HUES48 (cell line): ENCODE measurements at regions not wholly inside any gene's neighbourhood (a gene's known extent, or its start where the extent isn't known, plus 50 kb on each side); places are given as distances from the start of the nearest gene placed in this dataset.
A peak's percentile ranks its signal among the peaks of the same experiment; 100 is the strongest.

Experiments
- H3K27ac ChIP-seq: one replicate; pipeline ENCODE4 v1.7.0; 2013; ENCODE audit warnings: low read depth, low read length, inconsistent platforms
- H3K27me3 ChIP-seq: 2 replicates; pipeline ENCODE4 v1.6.1; 2013; ENCODE audit warnings: mild to moderate bottlenecking, low read length; ENCODE audit not compliant: control insufficient read depth, insufficient read depth
- H3K36me3 ChIP-seq: 2 replicates; pipeline ENCODE4 v1.6.1; 2013; ENCODE audit warnings: low read length; ENCODE audit not compliant: control insufficient read depth, insufficient read depth
- H3K4me1 ChIP-seq: 2 replicates; pipeline ENCODE4 v1.6.1; 2013; ENCODE audit warnings: mild to moderate bottlenecking, low read length; ENCODE audit not compliant: control insufficient read depth, insufficient read depth
- H3K4me3 ChIP-seq: 2 replicates; pipeline ENCODE4 v1.5.1; 2013; ENCODE audit warnings: mild to moderate bottlenecking, low read depth, low read length
- H3K9ac ChIP-seq: 2 replicates; pipeline ENCODE4 v1.6.1; 2013; ENCODE audit warnings: mild to moderate bottlenecking, low read depth, low read length, moderate library complexity
- H3K9me3 ChIP-seq: 2 replicates; pipeline ENCODE4 v1.6.1; 2013; ENCODE audit warnings: low read length; ENCODE audit not compliant: control insufficient read depth, insufficient read depth

DNA sequence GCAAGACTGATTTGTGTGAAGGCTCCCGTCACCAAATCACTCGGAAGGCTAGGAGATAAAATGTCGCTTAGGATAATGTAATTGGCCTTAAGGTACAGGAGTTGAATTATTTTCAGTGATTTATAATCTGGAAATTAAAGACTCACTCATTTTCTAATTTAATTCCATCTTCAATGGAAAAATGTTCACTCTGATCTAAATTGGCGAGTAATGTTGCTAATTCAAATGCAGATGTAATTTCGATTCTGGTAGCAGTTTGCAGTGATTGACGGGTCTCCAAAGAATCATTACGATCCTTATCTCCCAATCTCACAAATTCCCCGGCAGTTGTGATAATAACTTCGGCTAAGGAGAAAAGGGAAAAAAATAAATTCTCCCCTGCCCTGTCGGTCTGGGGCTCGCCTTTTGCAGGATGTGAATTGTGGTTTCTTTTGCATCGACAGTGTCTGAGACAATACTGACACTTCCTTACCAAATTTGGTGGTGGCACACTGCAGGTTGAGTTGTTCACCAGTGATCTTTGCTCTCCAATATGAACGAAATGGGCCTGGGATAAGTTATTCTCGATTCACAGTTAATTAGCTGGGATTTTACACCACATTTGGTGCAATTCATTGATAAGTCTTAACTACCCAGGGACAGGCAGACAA lies 215.1 kb upstream of the GPR26 start:
- Histone ChIP-seq H3K27me3 (no peaks in the 10 kb centered on the region), H3K36me3 (no peaks in the 10 kb centered on the region), H3K4me1 (no peaks in the 10 kb centered on the region), H3K27ac (no peak overlapping the region), H3K4me3 (no peak overlapping the region), H3K9ac (no peak overlapping the region), H3K9me3 (no peaks in the 10 kb centered on the region)

GRCh38 chr10:123451618-123452245 lies 214.4 kb upstream of the GPR26 start:
- H3K4me3 ChIP-seq = no peak overlapping the region
- no peak overlapping the region for H3K27ac ChIP-seq
- H3K27me3 ChIP-seq = no peaks in the 10 kb centered on the region
- no peaks in the 10 kb centered on the region for H3K36me3 ChIP-seq
- H3K9ac ChIP-seq = no peak overlapping the region
- no peaks in the 10 kb centered on the region for H3K4me1 ChIP-seq
- no peaks in the 10 kb centered on the region for H3K9me3 ChIP-seq

- H3K4me1 ChIP-seq = peaks cover 18% of the 10 kb centered on the region
- no peak overlapping the region for H3K9ac ChIP-seq
- H3K9me3 ChIP-seq = no peaks in the 10 kb centered on the region
- no peaks in the 10 kb centered on the region for H3K27me3 ChIP-seq
- H3K4me3 ChIP-seq = no peak overlapping the region
- H3K27ac ChIP-seq = no peak overlapping the region
- no peaks in the 10 kb centered on the region for H3K36me3 ChIP-seq
These were observed 211.2 kb upstream of the GPR26 start for GRCh38 chr10:123454987-123455386.

- no peaks in the 10 kb centered on the region for H3K9me3 ChIP-seq
- no peak overlapping the region for H3K27ac ChIP-seq
- H3K9ac ChIP-seq = no peak overlapping the region
- no peaks in the 10 kb centered on the region for H3K27me3 ChIP-seq
- H3K4me1 ChIP-seq = peaks cover 27% of the 10 kb centered on the region
- no peaks in the 10 kb centered on the region for H3K36me3 ChIP-seq
- H3K4me3 ChIP-seq = no peak overlapping the region
These were observed 210.3 kb upstream of the GPR26 start for GRCh38 chr10:123455861-123456260.

DNA sequence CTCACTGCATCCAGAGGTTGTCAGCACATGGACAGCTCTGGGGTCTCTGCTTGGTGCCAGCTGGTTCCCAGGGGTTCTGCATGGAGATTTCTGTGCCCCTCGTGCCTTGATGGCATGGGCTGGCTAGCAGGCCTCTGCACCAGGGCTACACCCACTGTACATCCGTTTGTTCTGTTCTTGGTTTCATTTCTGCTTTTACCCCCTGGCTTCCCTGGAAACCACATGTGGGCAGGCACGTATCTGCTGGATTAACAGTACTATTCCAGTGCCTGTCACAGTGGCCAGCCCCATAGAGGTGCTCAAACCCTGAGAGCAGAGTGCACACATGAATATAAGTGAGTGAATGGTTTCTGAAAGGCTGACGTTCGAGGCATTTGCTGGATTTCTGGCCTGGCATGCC lies 207.2 kb upstream of the GPR26 start:
- Histone ChIP-seq H3K9ac (no peak overlapping the region), H3K36me3 (no peaks in the 10 kb centered on the region), H3K27ac (peak overlapping the region; percentile 72), H3K9me3 (no peaks in the 10 kb centered on the region), H3K27me3 (no peaks in the 10 kb centered on the region), H3K4me3 (no peak overlapping the region), H3K4me1 (peaks cover 33% of the 10 kb centered on the region)

GRCh38 chr10:123459371-123460091 lies 206.6 kb upstream of the GPR26 start:
- Histone ChIP-seq H3K27me3 (no peaks in the 10 kb centered on the region), H3K36me3 (no peaks in the 10 kb centered on the region), H3K4me3 (no peak overlapping the region), H3K9me3 (no peaks in the 10 kb centered on the region), H3K4me1 (peaks cover 33% of the 10 kb centered on the region), H3K9ac (peak overlapping the region; percentile 11), H3K27ac (peak overlapping the region; percentile 79)

GRCh38 chr10:123462246-123462645 lies 203.9 kb upstream of the GPR26 start:
- Histone ChIP-seq H3K9me3 (no peaks in the 10 kb centered on the region), H3K4me1 (peaks cover 33% of the 10 kb centered on the region), H3K4me3 (no peak overlapping the region), H3K36me3 (no peaks in the 10 kb centered on the region), H3K27ac (no peak overlapping the region), H3K9ac (no peak overlapping the region), H3K27me3 (no peaks in the 10 kb centered on the region)

DNA sequence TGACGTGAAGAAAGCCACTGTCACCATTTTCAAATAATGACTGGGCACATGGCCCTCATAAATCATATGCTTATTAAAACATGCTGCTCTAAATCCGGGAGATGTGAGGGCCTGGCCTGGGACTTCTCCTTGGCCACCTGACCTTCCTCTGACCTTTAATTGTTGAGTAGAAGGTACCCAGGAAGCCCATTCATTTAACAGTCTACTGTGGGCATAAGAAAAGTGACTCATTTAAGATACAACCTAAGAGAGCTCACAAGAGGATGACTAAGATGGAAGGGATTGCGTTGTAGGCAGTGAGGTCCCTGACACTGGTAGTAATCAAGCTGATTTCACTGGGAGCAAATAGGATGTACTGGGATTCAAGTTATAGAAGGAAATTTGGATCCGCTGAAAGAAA lies 203.4 kb upstream of the GPR26 start:
- H3K9ac ChIP-seq = no peak overlapping the region
- no peaks in the 10 kb centered on the region for H3K9me3 ChIP-seq
- H3K4me3 ChIP-seq = no peak overlapping the region
- no peaks in the 10 kb centered on the region for H3K27me3 ChIP-seq
- H3K36me3 ChIP-seq = no peaks in the 10 kb centered on the region
- H3K4me1 ChIP-seq = peaks cover 33% of the 10 kb centered on the region
- H3K27ac ChIP-seq = no peak overlapping the region

DNA sequence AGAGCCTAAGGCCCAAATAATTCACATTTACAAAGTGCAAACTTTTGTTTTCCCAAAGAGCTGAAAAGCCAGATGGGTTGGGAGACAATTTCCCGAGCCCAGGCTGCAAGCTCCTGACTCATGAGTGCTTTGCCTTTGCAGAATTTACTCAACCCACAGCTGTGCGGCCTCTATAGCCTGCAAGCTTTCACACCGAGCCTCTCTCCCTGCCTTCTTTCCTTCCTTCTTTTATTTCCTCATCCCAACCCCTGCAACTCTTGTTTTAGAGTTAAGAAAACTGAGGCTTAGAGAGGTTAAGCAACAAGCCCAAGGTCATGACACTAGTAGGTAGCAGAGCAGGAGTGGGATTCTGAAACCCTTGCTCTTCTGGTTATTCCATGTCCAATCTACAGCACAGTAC lies 203.0 kb upstream of the GPR26 start:
- Histone ChIP-seq H3K36me3 (no peaks in the 10 kb centered on the region), H3K9ac (no peak overlapping the region), H3K27ac (no peak overlapping the region), H3K4me1 (peaks cover 32% of the 10 kb centered on the region), H3K4me3 (no peak overlapping the region), H3K9me3 (no peaks in the 10 kb centered on the region), H3K27me3 (no peaks in the 10 kb centered on the region)

DNA sequence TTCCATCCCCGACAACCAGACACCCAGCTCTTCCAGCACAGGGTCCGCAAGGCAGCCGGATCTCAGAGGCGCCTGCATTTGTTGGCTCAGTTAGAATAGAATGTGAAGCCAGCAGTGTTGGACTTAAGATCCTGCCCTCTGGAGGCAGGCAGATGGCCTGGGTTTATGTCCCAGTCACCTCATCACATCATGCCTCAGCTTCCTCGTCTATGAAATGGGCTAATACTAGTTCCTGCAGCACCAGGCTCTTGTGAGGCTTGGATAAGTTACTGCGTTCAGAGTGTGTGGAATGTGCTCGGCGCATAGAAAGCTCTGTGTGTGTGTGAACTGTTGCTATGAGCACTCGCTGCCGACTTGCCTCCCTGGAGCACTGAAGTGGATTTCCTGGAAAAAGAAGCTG lies 202.5 kb upstream of the GPR26 start:
- H3K4me3 ChIP-seq = no peak overlapping the region
- no peaks in the 10 kb centered on the region for H3K36me3 ChIP-seq

More for the DNA sequence above, 202.5 kb upstream of the GPR26 start:
- Histone ChIP-seq H3K27ac (no peak overlapping the region), H3K9me3 (no peaks in the 10 kb centered on the region), H3K9ac (no peak overlapping the region), H3K4me1 (peaks cover 27% of the 10 kb centered on the region), H3K27me3 (no peaks in the 10 kb centered on the region)
